Thymus (tissue), 11 donors: ENCODE measurements at regions not wholly inside any gene's neighbourhood (a gene's known extent, or its start where the extent isn't known, plus 50 kb on each side); places are given as distances from the start of the nearest gene placed in this dataset.

Experiments used
- DNase-seq, 9 donors: peaks; one replicate each; pipeline ENCODE4 v3.0.0-alpha.2; 2013; ENCODE audit warnings: low spot score in 9 of 9, low read depth in 6 of 9, missing footprints in 1 of 9
- H3K27ac ChIP-seq, 2 donors: one replicate each; pipeline ENCODE4 v1.5.1; 2013; ENCODE audit warnings: control low read depth in 1 of 2, low read depth in 1 of 2, low read length in 1 of 2, mild to moderate bottlenecking in 1 of 2, moderate library complexity in 1 of 2
- H3K27me3 ChIP-seq, 2 donors: one replicate each; pipeline ENCODE4 v1.5.1; 2013; ENCODE audit warnings: low read length in 1 of 2; ENCODE audit not compliant: control insufficient read depth in 2 of 2, insufficient read depth in 1 of 2
- H3K36me3 ChIP-seq, 2 donors: one replicate each; pipeline ENCODE4 v1.5.1; 2013; ENCODE audit warnings: low read length in 1 of 2, mild to moderate bottlenecking in 1 of 2, moderate library complexity in 1 of 2; ENCODE audit not compliant: control insufficient read depth in 2 of 2, insufficient read depth in 2 of 2
- H3K4me1 ChIP-seq, 2 donors: one replicate each; pipeline ENCODE4 v1.5.1; 2013; ENCODE audit warnings: low read length in 2 of 2; ENCODE audit not compliant: control insufficient read depth in 2 of 2, insufficient read depth in 2 of 2
- H3K4me3 ChIP-seq, 2 donors: one replicate each; pipeline ENCODE4 v1.5.1; 2013; ENCODE audit warnings: low read length in 2 of 2, control low read depth in 1 of 2, mild to moderate bottlenecking in 1 of 2
- H3K9me3 ChIP-seq, 2 donors: one replicate each; pipeline ENCODE4 v1.5.1; 2013; ENCODE audit warnings: low read length in 1 of 2, mild to moderate bottlenecking in 1 of 2; ENCODE audit not compliant: control insufficient read depth in 2 of 2, insufficient read depth in 1 of 2
- WGBS: extraction: QIAGEN DNeasy Blood & Tissue Kit; methylation state at CpG from one replicate; pipeline ENCODE4 v1.1.7; 2013; 5-methylcytosine and 5-hydroxymethylcytosine counted together
- donor health status: healthy.

DNA sequence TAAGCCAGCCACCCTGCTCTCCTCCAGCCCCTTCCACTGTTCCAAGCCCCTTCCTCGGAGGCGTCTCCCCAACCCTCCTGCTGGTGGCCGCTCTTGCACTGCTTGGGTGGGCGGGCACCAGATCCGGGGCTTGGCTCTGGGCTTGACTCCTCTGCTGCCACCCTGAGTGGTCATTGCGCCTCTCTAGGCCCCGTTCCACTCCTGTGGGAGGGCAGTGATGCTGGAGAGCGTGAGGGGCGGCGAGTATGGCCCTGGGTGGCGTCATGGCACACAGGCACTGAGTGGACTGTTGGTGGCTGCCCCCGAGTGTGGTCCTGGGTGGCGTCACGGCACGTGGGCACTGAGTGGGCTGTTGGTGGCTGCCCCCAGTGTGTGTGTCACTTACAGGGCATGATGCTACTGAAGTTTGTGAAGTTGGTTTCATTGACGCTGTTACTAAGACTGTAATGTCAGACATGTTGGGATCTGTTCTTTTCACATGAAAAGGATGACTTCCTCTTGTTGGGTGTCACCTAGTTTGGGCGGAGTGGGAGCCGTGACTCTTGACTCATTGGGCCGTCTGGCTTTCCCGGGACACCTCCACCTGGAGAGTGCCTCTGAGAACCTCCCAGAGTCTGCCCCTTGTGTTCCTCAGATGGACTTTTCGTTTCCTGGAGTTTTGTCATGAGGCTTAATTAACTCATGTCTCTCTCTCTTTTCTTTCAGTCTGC lies 55.9 kb upstream of the HGFAC start:
- H3K36me3 ChIP-seq: no peaks in the 10 kb centered on the region
- H3K9me3 ChIP-seq: peaks cover 0 to 3% of the 10 kb centered on the region in 2 donors
- peaks cover 2 to 42% of the 10 kb centered on the region in 2 donors for H3K27me3 ChIP-seq
- 91% methylated on average over 21 of the region's 21 CpGs for WGBS
- H3K27ac ChIP-seq: peak overlapping the region; percentile 75 to 89
- H3K4me3 ChIP-seq: no peak overlapping the region
- no peak for DNase-seq
- H3K4me1 ChIP-seq: peaks cover 4 to 32% of the 10 kb centered on the region in 2 donors

DNA sequence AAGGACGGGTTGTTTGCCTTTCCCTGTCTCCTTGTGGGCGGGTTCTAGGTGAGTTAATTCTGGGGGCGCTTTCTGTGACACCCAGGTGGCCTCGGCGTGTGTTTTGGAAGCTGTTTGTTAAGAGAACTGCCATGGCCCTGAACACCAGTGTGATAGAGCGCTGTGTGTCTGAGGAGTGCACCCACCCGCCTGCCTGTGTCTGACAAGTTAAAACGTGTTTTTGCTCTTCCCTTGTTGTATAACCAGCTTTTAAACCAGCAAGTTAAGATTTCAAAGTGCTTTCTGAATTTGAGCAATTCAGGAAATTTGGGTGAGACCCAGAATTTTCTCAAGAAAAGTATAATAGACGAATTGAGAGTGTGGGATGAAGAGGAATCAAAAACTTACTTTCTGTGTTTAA lies 55.2 kb upstream of the HGFAC start:
- Histone ChIP-seq H3K9me3 (peaks cover 0 to 3% of the 10 kb centered on the region in 2 donors), H3K4me3 (no peak overlapping the region), H3K36me3 (no peaks in the 10 kb centered on the region), H3K27ac (peak overlapping the region; percentile 74 to 75), H3K4me1 (peaks cover 4 to 32% of the 10 kb centered on the region in 2 donors), H3K27me3 (peaks cover 2 to 44% of the 10 kb centered on the region in 2 donors)
- DNase-seq: no peak
- 89% methylated on average over 9 of the region's 9 CpGs for WGBS

DNA sequence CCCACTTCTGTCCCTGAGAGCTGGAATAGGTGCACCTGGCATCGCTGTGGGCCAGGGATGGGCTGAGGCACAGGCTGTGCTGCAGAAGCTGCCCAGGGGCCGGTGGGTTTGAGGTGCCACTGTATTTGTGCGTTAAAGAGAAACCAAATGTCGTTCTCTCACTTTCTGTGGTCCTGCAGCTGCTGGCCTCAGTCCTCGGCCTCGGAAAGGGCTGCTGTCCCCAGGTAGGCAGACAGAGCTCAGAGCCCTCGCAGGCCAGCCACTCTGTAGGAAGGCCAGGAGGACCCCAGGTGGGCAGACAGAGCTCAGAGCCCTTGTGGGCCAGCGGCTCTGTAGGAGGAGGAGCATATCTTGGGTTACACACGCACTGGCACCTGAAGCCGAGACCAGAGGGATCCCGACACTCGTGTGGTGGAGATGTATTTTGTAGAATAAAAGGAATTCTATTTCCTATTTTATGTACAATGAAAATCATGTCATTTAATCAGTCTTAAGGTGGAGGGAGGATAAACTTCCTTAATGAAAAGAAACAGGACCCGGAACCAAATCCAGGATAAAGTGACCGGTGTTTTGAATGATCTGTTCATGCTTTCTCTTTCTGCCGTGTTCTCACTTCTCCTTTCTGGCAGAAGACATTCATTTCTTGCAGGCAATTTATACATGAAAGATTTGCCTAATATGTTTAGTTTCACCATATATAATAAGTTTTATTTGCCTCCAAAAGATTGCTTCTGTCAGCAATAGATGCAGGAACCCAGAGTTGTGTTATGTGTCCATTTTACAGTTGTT lies 54.4 kb upstream of the HGFAC start:
- H3K27me3 ChIP-seq: peaks cover 2 to 45% of the 10 kb centered on the region in 2 donors
- no peak for DNase-seq
- H3K4me3 ChIP-seq: peak overlapping the region in 1 of 2 donors; percentile 10
- peaks cover 0 to 3% of the 10 kb centered on the region in 2 donors for H3K9me3 ChIP-seq
- WGBS: 84% methylated on average over 15 of the region's 15 CpGs
- no peaks in the 10 kb centered on the region for H3K36me3 ChIP-seq
- H3K27ac ChIP-seq: peak overlapping the region; percentile 71
- peaks cover 4 to 32% of the 10 kb centered on the region in 2 donors for H3K4me1 ChIP-seq

DNA sequence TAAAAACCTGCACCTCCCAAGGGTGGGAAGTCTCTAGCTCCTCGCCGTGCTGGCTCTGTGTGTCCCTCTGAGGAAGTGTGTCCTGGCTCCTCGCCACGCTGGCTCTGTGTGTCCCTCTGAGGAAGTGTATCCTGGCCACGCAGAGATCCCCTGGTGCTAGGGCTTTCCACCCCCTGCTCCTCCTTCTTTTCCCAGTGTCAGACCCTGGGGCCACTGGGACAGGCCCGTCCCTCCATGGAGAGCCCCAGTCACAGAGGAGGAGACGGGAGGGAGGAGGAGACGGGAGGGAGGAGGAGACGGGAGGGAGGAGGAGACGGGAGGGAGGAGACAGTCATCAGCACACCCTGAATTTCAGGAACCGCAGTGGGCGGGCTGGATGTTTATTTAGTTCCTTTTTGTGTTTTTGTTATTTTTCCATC lies 53.8 kb upstream of the HGFAC start:
- Histone ChIP-seq H3K27me3 (peaks cover 2 to 45% of the 10 kb centered on the region in 2 donors), H3K27ac (peak overlapping the region; percentile 55 to 71)

DNA sequence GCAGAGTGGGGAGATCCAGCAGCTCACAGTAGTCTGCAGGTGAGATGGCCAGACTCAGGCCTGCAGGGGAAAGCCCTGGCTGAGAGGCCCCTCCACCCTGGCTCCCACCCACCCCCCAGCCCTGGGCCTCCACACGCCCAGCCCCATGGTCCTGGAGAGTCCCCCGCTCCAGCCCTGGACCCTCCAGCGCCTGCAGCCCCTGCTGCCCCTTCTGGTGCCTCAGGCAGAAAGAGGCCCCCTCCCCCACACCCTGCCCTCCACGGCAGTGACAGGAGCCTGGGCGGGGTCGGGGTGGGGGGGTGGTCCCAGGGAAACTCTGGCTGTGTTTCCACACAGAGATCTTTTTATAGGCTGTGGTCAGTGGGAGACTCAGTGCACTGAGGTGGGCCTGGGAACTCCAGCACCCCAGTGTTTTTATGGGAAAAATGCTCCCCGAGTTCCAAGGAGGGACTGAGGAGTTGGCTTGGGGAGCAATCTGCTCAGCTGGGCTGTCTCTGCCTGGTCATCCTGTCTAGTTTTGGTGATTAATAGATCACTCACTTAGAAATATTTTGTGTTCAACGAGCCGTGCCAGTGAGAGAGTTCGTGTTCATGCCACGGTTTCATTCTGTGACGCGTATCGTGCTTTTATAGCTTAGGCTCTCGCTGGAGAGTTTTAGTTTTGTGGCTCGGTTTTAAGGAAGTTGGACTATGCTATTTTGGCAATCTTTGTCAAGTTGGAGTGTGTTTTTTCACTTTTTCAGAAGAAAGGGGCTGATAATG lies 53.1 kb upstream of the HGFAC start:
- peak in 1 of 9 donors; percentile 28 for DNase-seq
- H3K9me3 ChIP-seq: peaks cover 0 to 3% of the 10 kb centered on the region in 2 donors
- no peak overlapping the region for H3K4me3 ChIP-seq
- peaks cover 4 to 32% of the 10 kb centered on the region in 2 donors for H3K4me1 ChIP-seq
- WGBS: 19% methylated on average over 16 of the region's 16 CpGs
- H3K27me3 ChIP-seq: peaks cover 2 to 45% of the 10 kb centered on the region in 2 donors
- peak overlapping the region; percentile 71 to 75 for H3K27ac ChIP-seq
- no peaks in the 10 kb centered on the region for H3K36me3 ChIP-seq

More for the DNA sequence above, 53.8 kb upstream of the HGFAC start:
- Histone ChIP-seq H3K4me3 (no peak overlapping the region), H3K36me3 (no peaks in the 10 kb centered on the region), H3K9me3 (peaks cover 0 to 3% of the 10 kb centered on the region in 2 donors), H3K4me1 (peaks cover 4 to 32% of the 10 kb centered on the region in 2 donors)
- DNase-seq: no peak
- 26% methylated on average over 12 of the region's 12 CpGs for WGBS

DNA sequence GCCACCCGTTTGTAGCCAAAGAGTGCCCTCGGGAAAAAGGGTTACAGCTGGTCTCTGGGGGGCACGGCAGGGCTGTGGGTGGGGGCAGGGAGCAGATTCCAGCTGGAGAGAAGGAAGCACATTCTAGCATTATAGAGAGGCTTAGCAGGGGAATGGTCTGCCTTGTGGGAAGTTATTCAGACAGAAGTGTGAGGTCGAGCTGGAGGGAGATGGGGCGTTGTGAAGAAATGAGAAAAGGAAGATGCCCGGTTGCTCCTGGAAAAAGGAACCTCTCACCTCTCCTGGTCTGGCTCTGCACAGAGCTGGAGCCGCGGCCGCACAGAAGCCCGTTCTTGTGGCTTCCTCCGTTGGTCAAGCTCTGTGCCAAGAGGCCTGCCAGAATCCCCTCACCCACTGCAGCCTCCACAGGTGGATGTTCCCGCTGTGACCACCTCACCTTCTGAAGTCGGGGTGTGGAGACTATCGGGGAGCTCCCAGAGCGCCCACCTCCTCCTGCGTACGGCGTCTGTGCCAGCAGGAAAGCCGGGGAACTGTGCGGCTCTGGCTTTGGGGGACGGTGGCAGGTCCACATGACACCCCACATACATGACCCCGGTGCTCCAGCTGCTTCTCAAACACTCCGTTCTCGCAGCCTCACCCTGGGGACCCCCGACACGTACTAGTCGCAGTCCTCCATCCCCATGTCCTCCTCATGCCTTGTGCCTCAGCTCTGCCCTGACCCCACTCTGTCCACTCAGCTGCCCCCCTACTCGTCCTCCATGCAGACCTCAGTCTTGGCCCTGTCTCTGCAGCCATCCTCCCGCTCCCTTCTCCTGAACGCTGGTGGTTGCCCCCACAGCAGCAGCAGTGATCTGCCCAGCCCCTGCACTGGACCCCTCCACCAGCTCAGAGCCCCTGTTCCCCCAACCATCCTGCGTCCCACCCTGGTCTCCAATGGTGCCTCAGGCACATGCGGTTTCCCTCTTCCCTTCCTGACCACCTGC lies 52.2 kb upstream of the HGFAC start:
- DNase-seq: no peak
- peak overlapping the region; percentile 43 to 75 for H3K27ac ChIP-seq
- WGBS: 73% methylated on average over 32 of the region's 32 CpGs
- H3K9me3 ChIP-seq: peaks cover 0 to 3% of the 10 kb centered on the region in 2 donors
- no peak overlapping the region for H3K4me3 ChIP-seq
- H3K36me3 ChIP-seq: no peaks in the 10 kb centered on the region
- H3K4me1 ChIP-seq: peaks cover 4 to 30% of the 10 kb centered on the region in 2 donors
- peaks cover 2 to 45% of the 10 kb centered on the region in 2 donors for H3K27me3 ChIP-seq

DNA sequence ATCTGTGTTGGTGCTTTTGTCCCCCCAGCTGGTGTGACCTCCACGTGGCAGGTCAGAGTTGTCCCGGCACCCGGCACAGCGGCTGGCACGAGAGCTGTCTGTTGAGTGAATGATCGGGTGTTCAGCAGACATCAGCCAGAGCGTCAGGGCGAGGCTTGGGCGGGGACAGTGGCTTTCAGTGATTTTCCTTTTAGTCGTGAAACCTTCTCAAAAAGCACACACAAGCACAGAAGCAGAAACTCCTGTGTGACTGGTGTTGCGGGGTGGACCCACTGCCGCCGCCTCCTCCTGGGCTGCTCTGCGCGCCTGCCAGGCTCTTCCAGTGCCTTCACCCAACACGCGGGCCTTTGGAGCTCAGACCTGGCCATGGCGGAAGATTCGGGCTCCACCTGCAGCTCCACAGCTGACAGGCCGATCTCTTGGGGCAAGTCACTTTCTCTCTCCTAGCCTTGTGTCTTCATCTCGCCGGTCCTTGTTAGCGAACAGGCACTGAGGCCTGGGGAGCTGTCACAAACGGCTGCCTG lies 51.4 kb upstream of the HGFAC start:
- H3K4me1 ChIP-seq: peaks cover 4 to 22% of the 10 kb centered on the region in 2 donors

DNA sequence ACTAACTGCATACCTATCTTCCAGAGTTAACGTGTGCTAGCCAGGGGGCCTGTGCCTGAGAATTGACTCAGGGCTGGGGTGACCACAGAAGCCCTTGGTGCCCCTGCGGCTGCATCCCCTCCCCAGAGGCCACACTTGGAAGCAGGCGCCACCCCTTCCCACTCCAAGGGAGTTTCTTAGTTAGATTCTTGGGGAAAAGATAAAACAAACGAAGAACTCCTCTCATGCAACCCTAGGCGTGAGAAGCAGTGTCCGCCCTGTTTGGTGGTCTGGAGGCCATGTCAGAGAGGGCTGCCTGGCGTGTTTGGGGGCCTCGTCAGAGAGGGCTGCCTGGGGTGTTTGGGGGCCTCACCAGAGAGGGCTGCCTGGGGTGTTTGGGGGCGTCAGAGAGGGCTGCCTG lies 50.3 kb upstream of the HGFAC start:
- peaks cover 0 to 3% of the 10 kb centered on the region in 2 donors for H3K9me3 ChIP-seq
- H3K36me3 ChIP-seq: no peaks in the 10 kb centered on the region
- no peak overlapping the region for H3K27ac ChIP-seq
- WGBS: 93% methylated on average over 9 of the region's 9 CpGs
- peaks cover 4 to 15% of the 10 kb centered on the region in 2 donors for H3K4me1 ChIP-seq
- no peak overlapping the region for H3K4me3 ChIP-seq
- H3K27me3 ChIP-seq: peaks cover 2 to 33% of the 10 kb centered on the region in 2 donors
- no peak for DNase-seq

More for the DNA sequence above, 51.4 kb upstream of the HGFAC start:
- Histone ChIP-seq H3K27ac (no peak overlapping the region), H3K27me3 (peaks cover 2 to 38% of the 10 kb centered on the region in 2 donors), H3K36me3 (no peaks in the 10 kb centered on the region), H3K4me3 (no peak overlapping the region), H3K9me3 (peaks cover 0 to 3% of the 10 kb centered on the region in 2 donors)
- WGBS: 93% methylated on average over 24 of the region's 24 CpGs
- DNase-seq: no peak
